ENCODE measurements at regions not wholly inside any gene's neighbourhood (a gene's known extent, or its start where the extent isn't known, plus 50 kb on each side); places are given as distances from the start of the nearest gene placed in this dataset.
A peak's percentile ranks its signal among the peaks of the same experiment; 100 is the strongest.

- Histone ChIP-seq H3K36me3 (no peaks in the 10 kb centered on the region), H3K27ac (peak overlapping the region in 1 of 2 donors; percentile 1), H3K4me3 (no peak overlapping the region), H3K27me3 (no peaks in the 10 kb centered on the region), H3K4me1 (peaks cover 0 to 25% of the 10 kb centered on the region in 2 donors), H3K9me3 (no peaks in the 10 kb centered on the region)
- no peak for TF ChIP-seq CTCF (IDR thresholded peaks at IDR 0.05)
- DNase-seq (ENCODE audit: low spot score), result no peak
Measured at GRCh38 chr2:144217853-144218633, 301.9 kb downstream of the ZEB2 start.

DNA sequence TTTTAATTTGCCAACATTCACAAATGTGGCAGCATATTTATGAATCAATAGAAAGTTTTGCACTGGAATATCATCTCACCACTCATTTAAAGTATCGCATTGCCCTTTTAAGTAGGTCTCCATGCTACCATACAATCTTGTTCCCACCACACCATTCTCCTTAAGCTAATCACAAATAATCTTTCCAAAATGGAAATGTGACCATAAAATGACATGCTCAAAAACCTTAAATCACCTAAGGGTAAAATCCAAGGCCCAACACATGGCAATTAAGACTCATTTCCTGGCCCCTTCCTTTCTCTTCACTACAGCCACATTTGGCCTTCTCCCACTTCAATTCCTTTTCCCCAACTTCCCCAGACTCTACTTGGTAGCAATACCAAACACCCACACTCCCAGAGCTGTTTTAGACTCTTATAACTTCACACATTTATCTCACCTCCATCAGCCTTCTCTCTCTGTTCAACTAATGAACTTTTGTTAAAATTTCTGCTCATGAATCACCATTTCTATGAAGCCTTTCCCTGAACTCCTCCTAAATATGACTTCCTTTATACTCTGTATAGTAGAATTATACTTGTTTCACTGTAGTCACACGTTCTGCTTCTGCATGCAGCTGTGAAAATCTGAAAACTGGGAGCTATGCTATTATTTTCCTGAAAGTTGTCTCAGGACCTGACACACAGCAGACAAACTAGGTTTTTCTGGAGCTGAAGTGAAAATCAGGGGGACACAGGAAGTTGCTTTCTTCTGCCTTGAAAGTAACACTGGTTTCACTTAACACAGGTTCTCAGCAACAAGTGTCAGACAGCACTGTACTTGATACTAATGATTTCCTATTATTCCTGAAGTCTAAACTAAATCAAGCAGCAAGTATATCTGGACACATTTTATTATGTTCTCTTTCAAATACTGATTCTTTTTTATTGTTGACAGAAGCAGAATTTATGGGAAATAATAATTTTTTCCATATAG is 303.9 kb downstream of the ZEB2 start:
- H3K4me3 ChIP-seq, result no peak overlapping the region
- no peaks in the 10 kb centered on the region for H3K36me3 ChIP-seq
- no peaks in the 10 kb centered on the region for H3K27me3 ChIP-seq
- H3K27ac ChIP-seq, result no peak overlapping the region
- TF ChIP-seq CTCF (IDR thresholded peaks at IDR 0.05), result no peak
- no peaks in the 10 kb centered on the region for H3K9me3 ChIP-seq
- DNase-seq (ENCODE audit: low spot score), result no peak
- H3K4me1 ChIP-seq, result peaks cover 0 to 25% of the 10 kb centered on the region in 2 donors

GRCh38 chr2:144215207-144215606 is 304.7 kb downstream of the ZEB2 start:
- TF ChIP-seq CTCF (IDR thresholded peaks at IDR 0.05), result no peak
- H3K4me1 ChIP-seq, result peaks cover 0 to 22% of the 10 kb centered on the region in 2 donors

DNA sequence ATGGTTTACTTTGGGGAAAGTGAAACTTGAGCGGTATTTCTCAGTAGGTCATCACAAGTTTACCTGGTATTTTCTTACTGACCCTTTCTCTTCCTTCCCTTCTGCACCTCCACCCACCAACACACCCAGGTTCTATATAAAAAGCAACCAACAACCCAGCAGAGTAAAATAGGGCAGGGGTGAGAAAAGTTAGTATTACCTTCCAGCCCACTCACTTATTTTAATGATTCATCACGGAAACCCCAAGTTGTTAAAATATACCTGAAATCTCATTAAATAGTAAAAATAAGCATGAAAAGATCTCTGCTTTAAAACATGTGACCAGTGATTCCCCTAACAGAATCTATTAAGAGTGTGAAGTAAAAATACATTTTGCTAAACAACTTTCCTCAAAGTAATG is 306.1 kb downstream of the ZEB2 start:
- Histone ChIP-seq H3K27me3 (no peaks in the 10 kb centered on the region), H3K36me3 (no peaks in the 10 kb centered on the region), H3K4me3 (no peak overlapping the region), H3K9me3 (no peaks in the 10 kb centered on the region), H3K27ac (no peak overlapping the region), H3K4me1 (peaks cover 0 to 17% of the 10 kb centered on the region in 2 donors)
- no peak for TF ChIP-seq CTCF (IDR thresholded peaks at IDR 0.05)
- no peak for DNase-seq (ENCODE audit: low spot score)

More at GRCh38 chr2:144215207-144215606, 304.7 kb downstream of the ZEB2 start:
- Histone ChIP-seq H3K4me3 (no peak overlapping the region), H3K36me3 (no peaks in the 10 kb centered on the region), H3K9me3 (no peaks in the 10 kb centered on the region), H3K27me3 (no peaks in the 10 kb centered on the region), H3K27ac (no peak overlapping the region)
- no peak for DNase-seq (ENCODE audit: low spot score)

GRCh38 chr2:144211826-144212225 is 308.1 kb downstream of the ZEB2 start:
- no peak overlapping the region for H3K27ac ChIP-seq

More at GRCh38 chr2:144211826-144212225, 308.1 kb downstream of the ZEB2 start:
- TF ChIP-seq CTCF (IDR thresholded peaks at IDR 0.05), result no peak
- DNase-seq (ENCODE audit: low spot score), result no peak
- peaks cover 15% of the 10 kb centered on the region for H3K36me3 ChIP-seq
- H3K4me1 ChIP-seq, result peaks cover 0 to 15% of the 10 kb centered on the region in 2 donors
- H3K4me3 ChIP-seq, result no peak overlapping the region
- H3K27me3 ChIP-seq, result no peaks in the 10 kb centered on the region
- H3K9me3 ChIP-seq, result no peaks in the 10 kb centered on the region
